ENCODE measurements at regions not wholly inside any gene's neighbourhood (a gene's known extent, or its start where the extent isn't known, plus 50 kb on each side); places are given as distances from the start of the nearest gene placed in this dataset.
A peak's percentile ranks its signal among the peaks of the same experiment; 100 is the strongest.

DNA sequence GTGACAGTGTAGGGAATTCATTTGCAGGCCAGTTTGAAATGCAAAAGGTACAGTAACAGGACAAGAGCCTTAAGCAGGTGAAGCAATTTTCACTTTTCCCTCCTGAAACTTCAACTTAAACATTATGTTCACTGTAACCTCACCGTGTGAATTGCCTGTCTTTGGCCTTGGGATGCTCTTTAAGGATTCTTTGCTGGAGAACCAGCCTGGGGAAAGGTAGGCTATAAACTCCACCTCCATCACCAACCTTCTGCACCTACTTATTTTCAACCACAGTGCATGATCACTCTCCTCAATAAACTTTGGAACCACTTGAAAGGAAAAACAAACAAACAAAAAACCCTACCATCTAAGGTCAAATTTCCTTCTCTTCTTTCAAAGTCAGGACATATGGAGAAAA is 300.5 kb downstream of the TLE1 start:
- Histone ChIP-seq H4K20me1 (ENCODE audit: control insufficient read depth, insufficient read depth, insufficient read length) (no peaks in the 10 kb centered on the region), H3K27ac (ENCODE audit: insufficient read length, low read depth, low read length) (no peak overlapping the region), H3T11ph (ENCODE audit: low read length) (no peak overlapping the region), H3K27me3 (ENCODE audit: insufficient read depth, low read length) (no peaks in the 10 kb centered on the region), H3K18ac (ENCODE audit: insufficient read length, low read depth, low read length) (no peak overlapping the region), H2BK12ac (ENCODE audit: insufficient read length, low read depth, low read length) (no peak overlapping the region), H2AK5ac (ENCODE audit: insufficient read length, low read length) (no peak overlapping the region), H3K14ac (ENCODE audit: insufficient read depth, low read length) (no peak overlapping the region), H4K8ac (replicated peaks; ENCODE audit: insufficient read length, low read depth, low read length) (no peak overlapping the region), H3K4ac (ENCODE audit: low read depth, low read length) (no peak overlapping the region), H2BK15ac (ENCODE audit: low read depth, low read length) (no peak overlapping the region), H3K79me2 (ENCODE audit: insufficient read depth, low read length) (no peaks in the 10 kb centered on the region), H3K23ac (ENCODE audit: insufficient read length, low read depth, low read length) (no peak overlapping the region), H3K9me3 (ENCODE audit: control insufficient read depth, low read depth, low read length) (no peaks in the 10 kb centered on the region), H3K23me2 (ENCODE audit: insufficient read length, low read depth, low read length, poor library complexity, severe bottlenecking) (no peaks in the 10 kb centered on the region), H3K9ac (ENCODE audit: extremely low read depth, insufficient read length, low read length) (no peak overlapping the region), H2BK120ac (ENCODE audit: low read depth, low read length, poor library complexity, severe bottlenecking) (no peak overlapping the region), H4K91ac (ENCODE audit: insufficient read length, low read depth, low read length) (no peak overlapping the region), H2BK5ac (ENCODE audit: insufficient read length, low read length) (no peak overlapping the region), H3K56ac (ENCODE audit: insufficient read length, low read depth, low read length) (no peak overlapping the region), H3K4me1 (ENCODE audit: insufficient read depth, low read length) (no peaks in the 10 kb centered on the region; the same call in 1 of the 2 replicates), H4K5ac (ENCODE audit: insufficient read length, low read depth, low read length) (no peak overlapping the region), H3K4me2 (ENCODE audit: insufficient read depth, insufficient read length, low read length) (no peak overlapping the region), H2BK20ac (ENCODE audit: low read depth, low read length, poor library complexity, severe bottlenecking) (no peak overlapping the region), H2AFZ (ENCODE audit: low read length) (no peak overlapping the region), H3K79me1 (ENCODE audit: insufficient read depth, low read depth, low read length, poor library complexity, severe bottlenecking) (no peaks in the 10 kb centered on the region)
- DNase-seq, result no peak
- no peaks in the 10 kb centered on the region for H3K27me3 Mint-ChIP-seq (ENCODE audit: low read depth)
- no peaks in the 10 kb centered on the region for H3K9me3 Mint-ChIP-seq
- TF ChIP-seq CTCF (conservative IDR thresholded peaks at IDR 0.05), result no peak
- H3K4me3 Mint-ChIP-seq, result no peak overlapping the region
- peaks cover 0 to 2% (median 0%) of the 10 kb centered on the region in 3 experiments; a peak in 1 of 7 replicates for H3K36me3 Mint-ChIP-seq (ENCODE audit: insufficient read depth in 1 of 3, low read depth in 3 of 3)
- peaks cover 4 to 12% of the 10 kb centered on the region in 2 experiments; a peak in 3 of 4 replicates for H3K4me1 Mint-ChIP-seq
- 0 out of 7 replicates have a peak overlapping the region, but pooled peaks of 1 of the 3 experiments have one; percentile 14 for H3K27ac Mint-ChIP-seq
- WGBS (ENCODE audit: extremely low coverage, insufficient read length, low lambda C conversion rate), result no CpG with 5 or more reads among the region's 1 CpG

All from H9 (cell line).